WTC11 (cell line): ENCODE measurements at regions not wholly inside any gene's neighbourhood (a gene's known extent, or its start where the extent isn't known, plus 50 kb on each side); places are given as distances from the start of the nearest gene placed in this dataset.

Experiments used
- ATF1 ChIP-seq: sonication (generic); formaldehyde crosslinking; IDR thresholded peaks from 2 replicates; pipeline ENCODE4 v1.8.1; 2023; ENCODE audit warnings: mild to moderate bottlenecking, moderate library complexity, missing genetic modification reagents
- CREM ChIP-seq: sonication (generic); formaldehyde crosslinking; IDR thresholded peaks from 2 replicates; pipeline ENCODE4 v1.8.1; 2022; ENCODE audit warnings: mild to moderate bottlenecking, missing genetic modification reagents, moderate library complexity
- ETV6 ChIP-seq: sonication (generic); formaldehyde crosslinking; IDR thresholded peaks from 2 replicates; pipeline ENCODE4 v1.8.1; 2022; ENCODE audit warnings: mild to moderate bottlenecking, missing genetic modification reagents
- FOXJ3 ChIP-seq: sonication (generic); formaldehyde crosslinking; IDR thresholded peaks from 2 replicates; pipeline ENCODE4 v1.9.0; 2021; ENCODE audit warnings: missing genetic modification reagents, mild to moderate bottlenecking, borderline replicate concordance
- NFYB ChIP-seq: sonication (generic); formaldehyde crosslinking; conservative IDR thresholded peaks from 2 replicates; pipeline ENCODE4 v1.8.0; 2022; ENCODE audit warnings: low read depth, missing genetic modification reagents
- NR2C2 ChIP-seq: sonication (generic); formaldehyde crosslinking; IDR thresholded peaks from 2 replicates; pipeline ENCODE4 v1.8.0; 2022; ENCODE audit warnings: mild to moderate bottlenecking, missing genetic modification reagents
- SP1 ChIP-seq: sonication (generic); formaldehyde crosslinking; conservative IDR thresholded peaks from 2 replicates; pipeline ENCODE4 v1.8.1; 2022; ENCODE audit warnings: missing genetic modification reagents
- TF ChIP-seq, protein P1 (sequence below): fragments of 200-600 bp; IDR thresholded peaks from 2 replicates; pipeline ENCODE4 v1.8.0; 2022; ENCODE audit warnings: antibody characterized with exemption
- TF ChIP-seq, protein P2 (sequence below): sonication (generic); formaldehyde crosslinking; IDR thresholded peaks from 2 replicates; pipeline ENCODE4 v1.8.1; 2023; ENCODE audit warnings: mild to moderate bottlenecking, missing genetic modification reagents, moderate library complexity
- TF ChIP-seq, protein P3 (sequence below): sonication (generic); formaldehyde crosslinking; IDR thresholded peaks from 2 replicates; pipeline ENCODE4 v1.8.1; 2022; ENCODE audit warnings: mild to moderate bottlenecking, missing genetic modification reagents, moderate library complexity, borderline replicate concordance

- TF ChIP-seq ATF1 (no peak), NFYB (CRISPR knock-in tag) (no peak), CREM (CRISPR knock-in tag) (no peak), ETV6 (CRISPR knock-in tag) (no peak), FOXJ3 (CRISPR knock-in tag) (no peak), NR2C2 (CRISPR knock-in tag) (no peak), SP1 (CRISPR knock-in tag) (no peak)
- TF ChIP-seq, protein P1, sequence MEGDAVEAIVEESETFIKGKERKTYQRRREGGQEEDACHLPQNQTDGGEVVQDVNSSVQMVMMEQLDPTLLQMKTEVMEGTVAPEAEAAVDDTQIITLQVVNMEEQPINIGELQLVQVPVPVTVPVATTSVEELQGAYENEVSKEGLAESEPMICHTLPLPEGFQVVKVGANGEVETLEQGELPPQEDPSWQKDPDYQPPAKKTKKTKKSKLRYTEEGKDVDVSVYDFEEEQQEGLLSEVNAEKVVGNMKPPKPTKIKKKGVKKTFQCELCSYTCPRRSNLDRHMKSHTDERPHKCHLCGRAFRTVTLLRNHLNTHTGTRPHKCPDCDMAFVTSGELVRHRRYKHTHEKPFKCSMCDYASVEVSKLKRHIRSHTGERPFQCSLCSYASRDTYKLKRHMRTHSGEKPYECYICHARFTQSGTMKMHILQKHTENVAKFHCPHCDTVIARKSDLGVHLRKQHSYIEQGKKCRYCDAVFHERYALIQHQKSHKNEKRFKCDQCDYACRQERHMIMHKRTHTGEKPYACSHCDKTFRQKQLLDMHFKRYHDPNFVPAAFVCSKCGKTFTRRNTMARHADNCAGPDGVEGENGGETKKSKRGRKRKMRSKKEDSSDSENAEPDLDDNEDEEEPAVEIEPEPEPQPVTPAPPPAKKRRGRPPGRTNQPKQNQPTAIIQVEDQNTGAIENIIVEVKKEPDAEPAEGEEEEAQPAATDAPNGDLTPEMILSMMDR: no peak
- TF ChIP-seq, protein P2, sequence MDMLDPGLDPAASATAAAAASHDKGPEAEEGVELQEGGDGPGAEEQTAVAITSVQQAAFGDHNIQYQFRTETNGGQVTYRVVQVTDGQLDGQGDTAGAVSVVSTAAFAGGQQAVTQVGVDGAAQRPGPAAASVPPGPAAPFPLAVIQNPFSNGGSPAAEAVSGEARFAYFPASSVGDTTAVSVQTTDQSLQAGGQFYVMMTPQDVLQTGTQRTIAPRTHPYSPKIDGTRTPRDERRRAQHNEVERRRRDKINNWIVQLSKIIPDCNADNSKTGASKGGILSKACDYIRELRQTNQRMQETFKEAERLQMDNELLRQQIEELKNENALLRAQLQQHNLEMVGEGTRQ (CRISPR knock-in tag): no peak
- TF ChIP-seq, protein P3, sequence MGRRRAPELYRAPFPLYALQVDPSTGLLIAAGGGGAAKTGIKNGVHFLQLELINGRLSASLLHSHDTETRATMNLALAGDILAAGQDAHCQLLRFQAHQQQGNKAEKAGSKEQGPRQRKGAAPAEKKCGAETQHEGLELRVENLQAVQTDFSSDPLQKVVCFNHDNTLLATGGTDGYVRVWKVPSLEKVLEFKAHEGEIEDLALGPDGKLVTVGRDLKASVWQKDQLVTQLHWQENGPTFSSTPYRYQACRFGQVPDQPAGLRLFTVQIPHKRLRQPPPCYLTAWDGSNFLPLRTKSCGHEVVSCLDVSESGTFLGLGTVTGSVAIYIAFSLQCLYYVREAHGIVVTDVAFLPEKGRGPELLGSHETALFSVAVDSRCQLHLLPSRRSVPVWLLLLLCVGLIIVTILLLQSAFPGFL (CRISPR knock-in tag): no peak
These were observed 331.0 kb upstream of the ROPN1 start for GRCh38 chr3:124322966-124323365.
